Fibroblast of lung (primary cell): ENCODE measurements at regions not wholly inside any gene's neighbourhood (a gene's known extent, or its start where the extent isn't known, plus 50 kb on each side); places are given as distances from the start of the nearest gene placed in this dataset.

ENCODE experiments used
- DNase-seq, 2 donors: peaks; one replicate each; pipeline versions ENCODE4 v3.0.0 to v3.0.0-alpha.2; 2010; ENCODE audit warnings: low read depth in 2 of 2
- H2AFZ ChIP-seq: 2 replicates; pipeline ENCODE4 v1.5.1; 2012; ENCODE audit warnings: low read length, control low read depth, inconsistent platforms
- H3K27ac ChIP-seq: 2 replicates; pipeline ENCODE4 v1.5.1; 2011; ENCODE audit warnings: low read length, control low read depth; ENCODE audit not compliant: insufficient read depth
- H3K27me3 ChIP-seq: 2 replicates; pipeline ENCODE4 v1.5.1; 2011; ENCODE audit warnings: mild to moderate bottlenecking, low read length; ENCODE audit not compliant: control insufficient read depth, insufficient read depth
- H3K36me3 ChIP-seq: 2 replicates; pipeline ENCODE4 v1.5.1; 2011; ENCODE audit warnings: low read length; ENCODE audit not compliant: control insufficient read depth, insufficient read depth
- H3K4me1 ChIP-seq: 2 replicates; pipeline ENCODE4 v1.5.1; 2011; ENCODE audit warnings: low read length; ENCODE audit not compliant: control insufficient read depth, insufficient read depth; ENCODE audit errors: extremely low read depth
- H3K4me2 ChIP-seq: 2 replicates; pipeline ENCODE4 v1.5.1; 2011; ENCODE audit warnings: low read length, control low read depth; ENCODE audit not compliant: insufficient read depth; ENCODE audit errors: extremely low read depth
- H3K4me3 ChIP-seq, 4 experiments: fragments of 200-600 bp in 1 of 4; sonication (generic) in 1 of 4; replicated peaks in 1 of 4; 2 replicates each; pipeline ENCODE4 v1.5.1; 2011 to 2016; ENCODE audit warnings: low read length in 4 of 4, low read depth in 3 of 4, mild to moderate bottlenecking in 3 of 4, control low read depth in 2 of 4, inconsistent platforms in 1 of 4, mixed read lengths in 1 of 4; ENCODE audit not compliant: insufficient read depth in 1 of 4; ENCODE audit errors: control extremely low read depth in 1 of 4
- H3K79me2 ChIP-seq: 2 replicates; pipeline ENCODE4 v1.5.1; 2012; ENCODE audit warnings: mild to moderate bottlenecking, low read length, inconsistent platforms; ENCODE audit not compliant: control insufficient read depth, insufficient read depth
- H3K9ac ChIP-seq: 2 replicates; pipeline ENCODE4 v1.5.1; 2011; ENCODE audit warnings: mild to moderate bottlenecking, low read length, control low read depth; ENCODE audit not compliant: insufficient read depth
- H3K9me3 ChIP-seq: 2 replicates; pipeline ENCODE4 v1.5.1; 2012; ENCODE audit warnings: low read depth, low read length; ENCODE audit not compliant: control insufficient read depth, insufficient read depth
- H4K20me1 ChIP-seq: 2 replicates; pipeline ENCODE4 v1.5.1; 2011; ENCODE audit warnings: low read length; ENCODE audit not compliant: control insufficient read depth, insufficient read depth; ENCODE audit errors: extremely low read depth
- EZH2 ChIP-seq: IDR thresholded peaks from 2 replicates; pipeline ENCODE4 v1.5.1; 2012; ENCODE audit warnings: low read length, control low read depth, mild to moderate bottlenecking; ENCODE audit errors: missing control alignments
- TF ChIP-seq, protein P1 (sequence below), 2 donors: IDR thresholded peaks in 1 of 2; conservative IDR thresholded peaks in 1 of 2; 1 replicate in 1 of 2; 2 replicates in 1 of 2; pipeline ENCODE4 v1.5.1; 2011 to 2012; ENCODE audit warnings: low read length in 2 of 2, control low read depth in 1 of 2, inconsistent platforms in 1 of 2, low read depth in 1 of 2, mild to moderate bottlenecking in 1 of 2

DNA sequence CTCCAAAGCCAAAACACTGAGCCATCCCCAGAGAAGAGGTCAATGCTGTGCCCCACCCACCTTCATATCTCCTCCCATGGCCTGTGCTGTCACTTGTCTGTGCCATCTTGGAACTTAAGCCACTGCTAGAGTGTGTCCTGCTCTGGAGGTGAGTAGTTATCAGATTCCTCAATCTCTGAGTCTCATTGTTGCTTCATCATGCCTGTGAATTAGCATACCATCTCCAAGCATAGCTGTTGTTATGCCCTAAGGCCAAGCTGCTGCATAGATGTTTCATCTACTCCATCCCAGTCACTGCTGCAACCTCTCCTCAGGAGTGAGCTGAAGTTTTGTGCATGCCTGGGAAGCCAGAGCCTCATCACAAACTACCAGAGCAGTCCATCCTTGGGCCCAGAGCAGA, 349.0 kb downstream of the ZWINT start:
- no peak overlapping the region for H2AFZ ChIP-seq
- H3K4me2 ChIP-seq: no peak overlapping the region

DNA sequence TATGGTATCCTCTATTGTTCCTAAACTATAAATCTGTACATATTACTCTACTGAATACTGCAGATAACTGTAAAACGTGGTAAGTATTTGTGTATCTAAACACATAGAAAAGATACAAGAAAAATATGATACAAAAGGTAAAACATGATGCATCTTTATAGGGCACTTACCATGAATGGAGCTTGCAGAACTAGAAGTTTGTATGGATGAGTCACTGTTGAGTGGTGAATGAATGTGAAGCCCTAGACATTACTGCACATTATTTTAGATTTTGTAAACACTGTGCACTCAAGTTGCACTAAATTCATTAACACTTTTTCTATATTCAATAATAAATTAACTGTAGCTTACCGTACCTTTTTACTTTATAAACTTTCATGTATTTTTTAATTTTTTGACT, 357.5 kb downstream of the ZWINT start:
- no peak overlapping the region for H3K4me3 ChIP-seq
- H3K27ac ChIP-seq: no peak overlapping the region
- H2AFZ ChIP-seq: no peak overlapping the region
- no peaks in the 10 kb centered on the region for H3K4me1 ChIP-seq
- no peaks in the 10 kb centered on the region for H3K36me3 ChIP-seq
- H3K4me2 ChIP-seq: no peak overlapping the region
- no peaks in the 10 kb centered on the region for H3K27me3 ChIP-seq
- TF ChIP-seq, protein P1, sequence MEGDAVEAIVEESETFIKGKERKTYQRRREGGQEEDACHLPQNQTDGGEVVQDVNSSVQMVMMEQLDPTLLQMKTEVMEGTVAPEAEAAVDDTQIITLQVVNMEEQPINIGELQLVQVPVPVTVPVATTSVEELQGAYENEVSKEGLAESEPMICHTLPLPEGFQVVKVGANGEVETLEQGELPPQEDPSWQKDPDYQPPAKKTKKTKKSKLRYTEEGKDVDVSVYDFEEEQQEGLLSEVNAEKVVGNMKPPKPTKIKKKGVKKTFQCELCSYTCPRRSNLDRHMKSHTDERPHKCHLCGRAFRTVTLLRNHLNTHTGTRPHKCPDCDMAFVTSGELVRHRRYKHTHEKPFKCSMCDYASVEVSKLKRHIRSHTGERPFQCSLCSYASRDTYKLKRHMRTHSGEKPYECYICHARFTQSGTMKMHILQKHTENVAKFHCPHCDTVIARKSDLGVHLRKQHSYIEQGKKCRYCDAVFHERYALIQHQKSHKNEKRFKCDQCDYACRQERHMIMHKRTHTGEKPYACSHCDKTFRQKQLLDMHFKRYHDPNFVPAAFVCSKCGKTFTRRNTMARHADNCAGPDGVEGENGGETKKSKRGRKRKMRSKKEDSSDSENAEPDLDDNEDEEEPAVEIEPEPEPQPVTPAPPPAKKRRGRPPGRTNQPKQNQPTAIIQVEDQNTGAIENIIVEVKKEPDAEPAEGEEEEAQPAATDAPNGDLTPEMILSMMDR (conservative IDR thresholded peaks at IDR 0.05 in 1 of 2, IDR thresholded peaks at IDR 0.05 in 1 of 2; ENCODE audit: low read depth in 1 of 2, low read length in 2 of 2): no peak
- no peak for TF ChIP-seq EZH2
- H3K9ac ChIP-seq: no peak overlapping the region
- H4K20me1 ChIP-seq: no peaks in the 10 kb centered on the region
- H3K9me3 ChIP-seq: no peaks in the 10 kb centered on the region
- no peak for DNase-seq
- no peaks in the 10 kb centered on the region for H3K79me2 ChIP-seq

More for the DNA sequence above, 349.0 kb downstream of the ZWINT start:
- no peaks in the 10 kb centered on the region for H3K4me1 ChIP-seq
- H3K79me2 ChIP-seq: no peaks in the 10 kb centered on the region
- no peaks in the 10 kb centered on the region for H3K36me3 ChIP-seq
- H3K27me3 ChIP-seq: no peaks in the 10 kb centered on the region
- no peak overlapping the region for H3K4me3 ChIP-seq
- no peak for DNase-seq
- no peak overlapping the region for H3K27ac ChIP-seq
- H3K9ac ChIP-seq: no peak overlapping the region
- no peaks in the 10 kb centered on the region for H3K9me3 ChIP-seq
- no peak for TF ChIP-seq EZH2
- H4K20me1 ChIP-seq: no peaks in the 10 kb centered on the region

DNA sequence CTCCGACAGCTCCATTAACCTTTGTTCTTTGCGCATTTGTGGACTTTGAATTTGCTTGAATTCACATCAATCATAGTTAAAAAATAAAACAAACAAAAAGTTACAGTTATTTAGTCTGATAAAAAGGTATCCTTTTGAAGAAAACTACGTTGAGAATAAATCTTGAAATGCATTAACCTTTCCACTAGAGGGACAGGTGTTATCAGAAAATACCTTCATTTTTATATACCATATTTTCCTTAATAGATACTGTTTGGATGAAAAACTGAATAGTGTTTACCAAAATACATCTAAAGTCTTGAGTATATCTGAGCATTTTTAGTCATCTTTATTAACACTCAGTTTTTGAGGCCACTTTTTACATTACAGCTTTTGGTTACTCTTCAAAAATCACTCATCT, 371.9 kb downstream of the ZWINT start:
- no peaks in the 10 kb centered on the region for H4K20me1 ChIP-seq
- no peak overlapping the region for H3K4me3 ChIP-seq

GRCh38 chr10:55979203-55979602, 381.9 kb downstream of the ZWINT start:
- no peak for TF ChIP-seq EZH2
- TF ChIP-seq, protein P1 (conservative IDR thresholded peaks at IDR 0.05 in 1 of 2, IDR thresholded peaks at IDR 0.05 in 1 of 2; ENCODE audit: low read depth in 1 of 2, low read length in 2 of 2): no peak
- Histone ChIP-seq H3K9me3 (no peaks in the 10 kb centered on the region), H4K20me1 (no peaks in the 10 kb centered on the region), H3K9ac (no peak overlapping the region), H3K27ac (no peak overlapping the region), H3K79me2 (no peaks in the 10 kb centered on the region), H2AFZ (no peak overlapping the region), H3K4me2 (no peak overlapping the region), H3K36me3 (no peaks in the 10 kb centered on the region), H3K4me1 (no peaks in the 10 kb centered on the region), H3K27me3 (no peaks in the 10 kb centered on the region), H3K4me3 (no peak overlapping the region)
- DNase-seq: no peak

More for the DNA sequence above, 371.9 kb downstream of the ZWINT start:
- TF ChIP-seq EZH2: no peak
- Histone ChIP-seq H3K27ac (no peak overlapping the region), H3K36me3 (no peaks in the 10 kb centered on the region), H3K79me2 (no peaks in the 10 kb centered on the region), H3K27me3 (no peaks in the 10 kb centered on the region), H3K4me1 (no peaks in the 10 kb centered on the region), H2AFZ (no peak overlapping the region), H3K4me2 (no peak overlapping the region), H3K9me3 (no peaks in the 10 kb centered on the region), H3K9ac (no peak overlapping the region)
- DNase-seq: no peak
